ENCODE measurements at regions not wholly inside any gene's neighbourhood (a gene's known extent, or its start where the extent isn't known, plus 50 kb on each side); places are given as distances from the start of the nearest gene placed in this dataset.
A peak's percentile ranks its signal among the peaks of the same experiment; 100 is the strongest.

GRCh38 chr15:70566989-70567388 lies 196.4 kb downstream of the UACA start:
- no peak for DNase-seq (ENCODE audit: insufficient read length, low spot score)
- no peak for TF ChIP-seq PAX5 (IDR thresholded peaks at IDR 0.05; ENCODE audit: insufficient read depth, low read length, severe bottlenecking)
- no peak for TF ChIP-seq POLR2A (IDR thresholded peaks at IDR 0.05; ENCODE audit: low read depth, low read length)
- no peak for TF ChIP-seq TAF1 (IDR thresholded peaks at IDR 0.05; ENCODE audit: low read depth, low read length)
- no peak for TF ChIP-seq POU2F2 (IDR thresholded peaks at IDR 0.05; ENCODE audit: low read depth, low read length)
- TF ChIP-seq POLR2AphosphoS5 (IDR thresholded peaks at IDR 0.05; ENCODE audit: low read depth, low read length): no peak
- no peak for TF ChIP-seq SPI1 (IDR thresholded peaks at IDR 0.05; ENCODE audit: low read depth, low read length)
- FAIRE-seq: no peak

GRCh38 chr15:70566047-70566835 lies 197.1 kb downstream of the UACA start:
- TF ChIP-seq PAX5 (IDR thresholded peaks at IDR 0.05; ENCODE audit: insufficient read depth, low read length, severe bottlenecking): no peak
- TF ChIP-seq SPI1 (IDR thresholded peaks at IDR 0.05; ENCODE audit: low read depth, low read length): no peak
- no peak for TF ChIP-seq TAF1 (IDR thresholded peaks at IDR 0.05; ENCODE audit: low read depth, low read length)
- TF ChIP-seq POLR2AphosphoS5 (IDR thresholded peaks at IDR 0.05; ENCODE audit: low read depth, low read length): no peak
- no peak for TF ChIP-seq POLR2A (IDR thresholded peaks at IDR 0.05; ENCODE audit: low read depth, low read length)
- no peak for TF ChIP-seq POU2F2 (IDR thresholded peaks at IDR 0.05; ENCODE audit: low read depth, low read length)
- FAIRE-seq (no peak), DNase-seq (ENCODE audit: insufficient read length, low spot score) (no peak)

- no peak for DNase-seq (ENCODE audit: insufficient read length, low spot score)
- FAIRE-seq: no peak
- TF ChIP-seq TAF1 (IDR thresholded peaks at IDR 0.05; ENCODE audit: low read depth, low read length): no peak
- TF ChIP-seq POLR2AphosphoS5 (IDR thresholded peaks at IDR 0.05; ENCODE audit: low read depth, low read length): no peak
- no peak for TF ChIP-seq SPI1 (IDR thresholded peaks at IDR 0.05; ENCODE audit: low read depth, low read length)
- TF ChIP-seq POU2F2 (IDR thresholded peaks at IDR 0.05; ENCODE audit: low read depth, low read length): no peak
- TF ChIP-seq POLR2A (IDR thresholded peaks at IDR 0.05; ENCODE audit: low read depth, low read length): no peak
- no peak for TF ChIP-seq PAX5 (IDR thresholded peaks at IDR 0.05; ENCODE audit: insufficient read depth, low read length, severe bottlenecking)
These were observed 199.7 kb downstream of the UACA start for GRCh38 chr15:70563561-70564095.

- FAIRE-seq (no peak), DNase-seq (ENCODE audit: insufficient read length, low spot score) (no peak)
- TF ChIP-seq PAX5 (IDR thresholded peaks at IDR 0.05; ENCODE audit: insufficient read depth, low read length, severe bottlenecking) (no peak), SPI1 (IDR thresholded peaks at IDR 0.05; ENCODE audit: low read depth, low read length) (no peak), TAF1 (IDR thresholded peaks at IDR 0.05; ENCODE audit: low read depth, low read length) (no peak)
These were observed 200.5 kb downstream of the UACA start for GRCh38 chr15:70562906-70563305.

- FAIRE-seq: no peak
- no peak for DNase-seq (ENCODE audit: insufficient read length, low spot score)
- TF ChIP-seq PAX5 (IDR thresholded peaks at IDR 0.05; ENCODE audit: insufficient read depth, low read length, severe bottlenecking) (no peak), TAF1 (IDR thresholded peaks at IDR 0.05; ENCODE audit: low read depth, low read length) (no peak), SPI1 (IDR thresholded peaks at IDR 0.05; ENCODE audit: low read depth, low read length) (no peak), POLR2AphosphoS5 (IDR thresholded peaks at IDR 0.05; ENCODE audit: low read depth, low read length) (no peak), POLR2A (IDR thresholded peaks at IDR 0.05; ENCODE audit: low read depth, low read length) (no peak)
These were observed 201.5 kb downstream of the UACA start for GRCh38 chr15:70561885-70562284.

- DNase-seq (ENCODE audit: insufficient read length, low spot score) (no peak), FAIRE-seq (no peak)
These were observed 202.6 kb downstream of the UACA start for GRCh38 chr15:70560617-70561328.

GRCh38 chr15:70559265-70560239 lies 203.8 kb downstream of the UACA start:
- FAIRE-seq (peak; percentile 82), DNase-seq (ENCODE audit: insufficient read length, low spot score) (peak; percentile 49)
- TF ChIP-seq SPI1 (IDR thresholded peaks at IDR 0.05; ENCODE audit: low read depth, low read length) (no peak), PAX5 (IDR thresholded peaks at IDR 0.05; ENCODE audit: insufficient read depth, low read length, severe bottlenecking) (no peak), POU2F2 (IDR thresholded peaks at IDR 0.05; ENCODE audit: low read depth, low read length) (no peak), TAF1 (IDR thresholded peaks at IDR 0.05; ENCODE audit: low read depth, low read length) (no peak), POLR2AphosphoS5 (IDR thresholded peaks at IDR 0.05; ENCODE audit: low read depth, low read length) (no peak), POLR2A (IDR thresholded peaks at IDR 0.05; ENCODE audit: low read depth, low read length) (no peak)

More at GRCh38 chr15:70560617-70561328, 202.6 kb downstream of the UACA start:
- TF ChIP-seq PAX5 (IDR thresholded peaks at IDR 0.05; ENCODE audit: insufficient read depth, low read length, severe bottlenecking): no peak
- no peak for TF ChIP-seq POLR2AphosphoS5 (IDR thresholded peaks at IDR 0.05; ENCODE audit: low read depth, low read length)
- TF ChIP-seq POLR2A (IDR thresholded peaks at IDR 0.05; ENCODE audit: low read depth, low read length): no peak
- no peak for TF ChIP-seq POU2F2 (IDR thresholded peaks at IDR 0.05; ENCODE audit: low read depth, low read length)
- TF ChIP-seq TAF1 (IDR thresholded peaks at IDR 0.05; ENCODE audit: low read depth, low read length): no peak
- no peak for TF ChIP-seq SPI1 (IDR thresholded peaks at IDR 0.05; ENCODE audit: low read depth, low read length)

GRCh38 chr15:70558406-70559264 lies 204.7 kb downstream of the UACA start:
- DNase-seq (ENCODE audit: insufficient read length, low spot score) (no peak), FAIRE-seq (peak; percentile 81)
- TF ChIP-seq POLR2AphosphoS5 (IDR thresholded peaks at IDR 0.05; ENCODE audit: low read depth, low read length): no peak
- no peak for TF ChIP-seq PAX5 (IDR thresholded peaks at IDR 0.05; ENCODE audit: insufficient read depth, low read length, severe bottlenecking)
- no peak for TF ChIP-seq POU2F2 (IDR thresholded peaks at IDR 0.05; ENCODE audit: low read depth, low read length)
- no peak for TF ChIP-seq TAF1 (IDR thresholded peaks at IDR 0.05; ENCODE audit: low read depth, low read length)
- TF ChIP-seq SPI1 (IDR thresholded peaks at IDR 0.05; ENCODE audit: low read depth, low read length): no peak
- TF ChIP-seq POLR2A (IDR thresholded peaks at IDR 0.05; ENCODE audit: low read depth, low read length): no peak

All from GM12891 (cell line).